ENCODE measurements at regions not wholly inside any gene's neighbourhood (a gene's known extent, or its start where the extent isn't known, plus 50 kb on each side); places are given as distances from the start of the nearest gene placed in this dataset.
"Not testable (repeated sequence)": the region's sequence is repeated elsewhere in the genome, so short reads cannot be mapped to it uniquely, and the experiment has no call there.

DNA sequence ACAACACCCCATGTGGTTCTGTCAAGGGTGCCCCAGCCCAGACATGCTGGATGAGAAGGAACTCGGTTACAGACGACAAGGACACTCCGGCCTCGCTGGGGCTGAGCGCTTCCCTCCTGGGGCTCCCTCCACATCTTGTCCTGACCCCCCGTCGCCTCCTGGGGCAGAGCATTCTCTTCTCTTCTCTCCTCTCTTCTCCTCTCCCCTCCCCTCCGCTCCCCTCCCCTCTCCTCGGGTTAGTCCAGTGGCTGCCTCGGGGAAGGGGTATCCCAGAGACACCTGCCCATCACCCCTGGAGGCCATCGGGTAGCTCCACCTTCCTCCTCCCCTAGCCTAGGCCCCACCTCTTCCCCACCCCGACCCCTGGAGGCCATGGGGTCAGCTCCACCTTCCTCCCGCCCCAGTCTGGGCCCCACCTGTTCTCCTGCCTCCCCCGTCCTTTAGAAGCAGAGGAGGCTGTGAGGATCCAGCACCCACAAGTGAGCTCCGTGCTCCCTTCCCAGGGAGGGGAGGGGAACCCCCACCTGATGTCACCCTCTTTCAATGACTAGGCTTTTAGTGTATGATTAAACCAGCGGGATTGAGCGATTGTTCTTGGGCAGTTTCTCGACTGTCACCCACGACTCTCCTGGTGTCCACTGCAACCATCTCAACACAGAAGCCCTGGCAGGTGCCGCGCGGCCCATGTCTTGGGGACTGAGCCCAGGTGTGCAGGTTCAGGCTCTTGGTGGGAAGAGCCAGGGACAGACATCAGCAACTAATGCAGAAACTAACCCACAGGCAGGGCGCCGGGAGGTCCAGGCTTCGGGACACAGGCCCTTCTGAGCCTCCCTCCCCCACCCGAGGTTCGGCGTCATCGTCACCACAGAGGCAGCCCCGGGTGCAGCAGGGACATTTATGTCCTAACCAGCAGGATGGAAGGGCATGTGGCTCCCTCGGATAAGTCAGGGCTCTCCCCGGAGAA, 330.4 kb downstream of the ADGRD1 start:
- TF ChIP-seq CTCF (conservative IDR thresholded peaks at IDR 0.05); ZFX (IDR thresholded peaks at IDR 0.05): not testable (repeated sequence)
